ENCODE measurements at regions not wholly inside any gene's neighbourhood (a gene's known extent, or its start where the extent isn't known, plus 50 kb on each side); places are given as distances from the start of the nearest gene placed in this dataset.
A peak's percentile ranks its signal among the peaks of the same experiment; 100 is the strongest.
"Not testable (repeated sequence)": the region's sequence is repeated elsewhere in the genome, so short reads cannot be mapped to it uniquely, and the experiment has no call there.

DNA sequence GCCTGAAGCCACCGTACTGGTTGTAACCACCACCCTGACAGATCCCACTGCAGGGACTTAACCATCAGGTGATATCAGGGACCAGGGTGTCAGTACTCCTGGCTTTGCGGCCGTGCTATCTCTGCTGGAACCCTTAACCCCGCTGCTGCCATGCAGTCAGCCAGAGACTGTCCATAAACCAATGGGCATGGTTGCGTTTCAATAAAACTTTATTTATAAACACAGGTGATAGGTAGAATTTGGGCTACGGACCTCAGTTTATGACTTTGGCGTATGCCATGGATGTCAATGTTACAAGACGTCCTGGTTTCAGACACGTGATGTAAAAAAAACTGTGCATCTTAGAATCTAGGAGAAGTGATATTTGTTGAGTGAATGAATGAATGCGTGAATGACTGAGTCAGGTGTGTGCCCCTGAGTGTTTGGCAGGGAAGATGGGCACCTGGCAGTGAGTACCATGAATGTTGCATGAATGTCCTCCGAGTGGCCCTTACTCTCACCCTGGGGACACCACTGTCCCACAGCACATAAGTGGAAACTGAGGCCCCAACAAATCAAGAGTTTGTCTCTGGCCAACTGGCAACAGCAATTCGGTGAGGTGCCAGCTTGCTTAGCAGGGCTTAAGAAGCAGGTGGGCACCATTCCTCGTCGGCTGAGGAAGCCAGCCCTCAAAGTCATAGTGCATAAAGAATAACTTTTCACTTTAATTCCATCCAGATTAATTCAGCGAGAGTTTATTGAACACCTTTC is 64.0 kb upstream of the APCDD1L start:
- FAIRE-seq = no peak

GRCh38 chr20:58577871-58578598 is 62.8 kb upstream of the APCDD1L start:
- no peak for FAIRE-seq

DNA sequence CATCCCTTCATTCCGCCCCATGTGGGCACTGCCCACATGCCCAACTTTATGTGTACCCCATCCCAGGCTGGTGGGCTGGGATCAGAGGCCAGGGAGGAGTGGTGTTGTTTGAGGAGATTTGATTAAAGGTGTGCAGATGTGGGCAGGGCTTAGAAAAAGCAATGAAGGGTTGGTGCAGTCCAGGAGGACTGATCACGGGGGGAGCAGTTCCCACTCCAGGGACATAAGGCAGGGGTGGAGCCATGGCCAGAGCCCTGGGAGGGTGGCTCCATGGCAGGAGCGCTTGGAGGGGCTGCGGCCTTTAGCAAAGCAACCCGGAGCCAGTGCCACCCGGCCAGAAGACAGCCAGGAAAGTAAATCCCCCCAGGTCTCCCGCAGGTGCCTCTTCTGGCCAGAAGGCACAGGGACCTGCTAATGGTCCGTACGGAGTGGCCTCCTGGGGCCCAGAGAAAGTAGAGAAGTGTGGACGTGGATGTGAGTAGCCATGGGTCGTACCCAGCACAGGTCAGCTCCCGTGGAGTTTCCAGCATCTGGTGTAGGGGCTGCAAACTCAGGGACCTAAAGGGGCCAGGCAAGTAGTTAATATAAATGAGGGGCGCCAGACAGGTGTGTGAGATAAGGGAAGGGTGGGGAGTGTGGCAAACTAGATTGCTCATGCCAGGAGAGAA is 62.1 kb upstream of the APCDD1L start:
- no peak for FAIRE-seq

DNA sequence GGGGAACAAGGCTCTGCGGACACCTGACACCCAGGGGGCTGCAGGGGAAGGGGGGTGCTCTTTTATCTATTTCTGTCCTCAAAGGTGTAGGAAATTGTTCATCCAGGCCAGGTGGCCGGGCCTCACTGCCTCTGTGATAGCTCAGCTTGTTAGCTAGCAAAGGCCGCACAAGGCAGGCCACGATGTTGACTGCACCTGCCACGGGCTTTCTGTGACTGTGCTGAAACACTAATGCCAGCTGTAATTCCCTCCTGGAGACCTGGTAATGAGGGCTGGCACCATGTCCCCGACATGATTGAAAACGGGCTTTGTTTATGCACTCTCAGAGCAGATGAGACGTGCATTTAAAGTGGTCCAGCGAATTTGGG is 61.4 kb upstream of the APCDD1L start:
- FAIRE-seq = peak; percentile 81

GRCh38 chr20:58575776-58576602 is 60.8 kb upstream of the APCDD1L start:
- FAIRE-seq = no peak

DNA sequence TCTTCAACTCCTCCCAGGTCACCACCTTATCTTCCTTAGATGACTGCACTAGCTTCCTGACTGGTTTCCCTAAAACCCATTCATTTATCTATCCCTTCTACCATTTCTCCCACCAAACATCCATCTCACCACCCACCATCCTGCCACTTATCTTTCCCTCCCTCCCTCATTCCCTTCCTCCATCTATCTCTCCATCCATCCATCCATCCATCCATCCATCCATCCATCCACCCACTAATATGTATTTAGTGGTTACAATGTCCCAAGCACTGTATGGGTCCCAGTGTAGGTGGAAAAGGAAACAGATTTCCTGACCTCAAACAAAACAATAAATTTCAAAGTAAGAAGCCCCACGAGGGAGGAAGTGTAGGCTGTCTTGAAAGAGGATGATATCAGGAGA is 59.3 kb upstream of the APCDD1L start:
- no peak for FAIRE-seq

- FAIRE-seq = no peak
Observed at GRCh38 chr20:58573986-58574385, 58.8 kb upstream of the APCDD1L start.

GRCh38 chr20:58573257-58573656 is 58.1 kb upstream of the APCDD1L start:
- FAIRE-seq = no peak

DNA sequence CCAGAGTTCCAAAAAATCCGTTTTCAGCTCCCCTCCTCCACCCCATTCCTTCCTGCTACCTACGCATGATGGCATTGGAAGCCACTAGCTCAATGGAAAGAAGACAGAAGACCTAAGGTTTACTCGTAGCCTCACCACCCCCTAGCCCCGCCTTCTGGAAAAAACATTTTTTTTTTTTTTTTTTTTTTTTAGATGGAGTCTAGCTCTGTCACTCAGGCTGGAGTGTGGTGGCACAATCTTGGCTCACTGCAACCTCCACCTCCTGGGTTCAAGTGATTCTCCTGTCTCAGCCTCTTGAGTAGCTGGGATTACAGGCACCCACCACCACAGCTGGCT is 57.2 kb upstream of the APCDD1L start:
- not testable (repeated sequence) for FAIRE-seq

DNA sequence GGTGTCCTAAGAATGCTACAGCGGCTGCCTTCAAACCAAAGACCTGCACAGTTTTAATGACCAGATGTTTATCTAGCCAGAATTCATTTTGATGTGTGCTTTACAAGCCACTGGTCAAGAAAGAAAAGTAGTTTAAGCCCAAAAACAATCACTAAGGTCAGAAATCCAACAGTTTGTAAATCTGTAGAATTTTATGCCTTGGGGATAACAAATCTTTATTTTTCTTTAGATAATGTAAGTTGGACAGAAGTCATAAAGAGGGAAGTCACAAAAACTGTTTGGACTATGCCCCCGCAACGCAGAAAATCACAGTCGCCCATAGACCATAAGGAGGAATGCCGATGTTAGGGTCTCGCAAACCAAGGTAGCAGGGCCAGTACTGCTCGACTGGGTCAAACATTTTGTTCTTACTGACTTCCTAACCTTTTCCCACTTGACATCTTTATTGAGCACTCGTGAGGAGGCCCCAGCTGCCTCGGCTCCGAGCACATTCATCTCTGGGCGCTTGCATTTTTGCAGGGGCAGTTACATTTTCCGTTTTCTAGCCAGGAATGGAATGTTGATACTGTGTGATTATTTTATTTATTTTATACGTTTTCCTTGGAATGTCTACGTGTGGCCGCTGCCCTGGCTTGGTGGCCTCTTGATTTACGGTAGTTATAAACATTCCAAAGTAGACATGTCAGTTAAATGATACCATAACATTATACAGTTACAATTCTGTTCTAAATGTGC is 56.7 kb upstream of the APCDD1L start:
- no peak for FAIRE-seq

DNA sequence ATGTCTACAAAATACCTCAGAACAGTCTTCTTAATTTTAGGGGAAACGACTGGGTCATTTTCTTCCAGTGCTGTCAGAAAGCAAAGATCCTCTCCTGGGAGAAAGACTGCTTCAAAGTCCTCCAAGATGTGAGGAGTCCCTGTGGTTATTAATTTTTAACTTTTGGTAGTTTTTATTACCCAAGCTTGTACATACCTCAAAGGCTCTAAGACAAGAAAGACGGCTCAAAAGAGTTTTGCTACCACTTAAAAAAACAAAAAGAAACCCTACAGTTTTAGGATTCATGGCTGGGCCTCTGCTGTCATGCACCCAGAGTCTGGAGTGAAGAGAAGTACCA is 56.1 kb upstream of the APCDD1L start:
- FAIRE-seq = no peak

DNA sequence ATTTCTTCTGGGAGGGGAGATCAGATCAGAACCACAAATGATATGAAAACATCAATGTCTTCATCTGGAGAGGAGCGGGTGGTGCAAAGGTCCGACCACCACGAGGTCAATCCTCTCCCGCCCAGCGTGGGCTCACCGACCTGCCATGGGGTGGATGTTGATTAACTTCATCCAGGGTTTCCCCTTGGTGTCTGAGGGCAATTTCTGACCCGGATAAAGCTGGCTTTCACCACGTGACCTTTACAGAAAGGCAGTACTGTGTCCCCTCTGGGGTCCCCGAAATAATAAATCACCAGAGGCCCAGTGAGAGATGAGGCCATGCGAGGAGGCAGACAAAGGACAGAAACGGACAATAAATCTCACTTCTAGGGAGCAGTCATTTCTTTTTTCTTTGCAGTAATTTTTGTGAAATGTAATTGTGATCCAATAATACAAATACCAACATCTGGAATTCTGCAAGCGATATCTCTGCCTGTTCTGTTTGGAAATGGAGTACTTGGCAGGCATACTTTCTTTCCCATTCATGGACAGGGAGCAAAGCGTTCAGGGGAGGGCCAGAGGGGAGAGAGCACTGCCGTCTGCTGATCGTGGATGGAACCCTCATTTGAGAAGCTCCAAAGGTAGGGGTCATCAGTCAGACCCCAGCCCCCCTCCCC is 55.1 kb upstream of the APCDD1L start:
- no peak for FAIRE-seq

GRCh38 chr20:58569241-58570125 is 54.3 kb upstream of the APCDD1L start:
- no peak for FAIRE-seq

- no peak for FAIRE-seq
Observed at GRCh38 chr20:58568483-58569240, 53.5 kb upstream of the APCDD1L start.

DNA sequence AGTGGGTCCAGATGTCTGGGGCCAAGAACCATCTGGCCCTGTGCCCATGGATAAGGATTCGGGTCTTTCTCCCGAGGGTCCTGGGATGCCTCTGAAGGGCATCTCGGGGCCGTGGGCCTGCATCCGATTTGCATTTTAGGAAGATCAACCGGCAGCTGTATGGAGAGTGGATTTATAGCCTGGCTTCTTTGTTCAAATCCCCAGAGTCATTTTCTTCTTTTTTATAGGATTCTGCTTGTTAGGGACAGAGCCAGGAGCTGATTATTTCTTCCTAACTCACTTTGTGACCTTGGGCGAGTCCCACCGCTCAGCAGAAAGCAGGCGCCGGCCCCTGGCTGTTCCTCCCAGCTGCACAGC is 52.9 kb upstream of the APCDD1L start:
- no peak for FAIRE-seq

GRCh38 chr20:58567437-58567836 is 52.2 kb upstream of the APCDD1L start:
- no peak for FAIRE-seq

DNA sequence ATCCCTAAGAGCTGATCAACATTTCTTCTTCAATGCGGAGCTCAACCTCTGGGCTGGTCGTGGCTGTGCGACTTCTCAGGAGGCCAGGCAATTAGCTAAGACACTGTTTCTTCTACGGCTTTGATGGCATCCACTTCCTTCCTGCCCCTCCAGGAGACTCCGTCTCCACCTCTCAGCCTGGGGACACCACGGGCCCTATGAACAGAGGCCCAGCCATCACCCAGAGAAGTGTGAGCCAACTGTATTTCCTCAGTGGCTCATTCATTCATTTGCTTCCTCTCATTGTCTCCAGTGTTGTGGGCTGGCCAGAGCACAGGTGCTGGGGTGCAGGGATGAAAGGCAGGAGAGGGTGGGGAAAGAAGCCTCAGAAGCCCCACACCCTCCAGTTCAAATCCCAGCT is 51.8 kb upstream of the APCDD1L start:
- no peak for FAIRE-seq

DNA sequence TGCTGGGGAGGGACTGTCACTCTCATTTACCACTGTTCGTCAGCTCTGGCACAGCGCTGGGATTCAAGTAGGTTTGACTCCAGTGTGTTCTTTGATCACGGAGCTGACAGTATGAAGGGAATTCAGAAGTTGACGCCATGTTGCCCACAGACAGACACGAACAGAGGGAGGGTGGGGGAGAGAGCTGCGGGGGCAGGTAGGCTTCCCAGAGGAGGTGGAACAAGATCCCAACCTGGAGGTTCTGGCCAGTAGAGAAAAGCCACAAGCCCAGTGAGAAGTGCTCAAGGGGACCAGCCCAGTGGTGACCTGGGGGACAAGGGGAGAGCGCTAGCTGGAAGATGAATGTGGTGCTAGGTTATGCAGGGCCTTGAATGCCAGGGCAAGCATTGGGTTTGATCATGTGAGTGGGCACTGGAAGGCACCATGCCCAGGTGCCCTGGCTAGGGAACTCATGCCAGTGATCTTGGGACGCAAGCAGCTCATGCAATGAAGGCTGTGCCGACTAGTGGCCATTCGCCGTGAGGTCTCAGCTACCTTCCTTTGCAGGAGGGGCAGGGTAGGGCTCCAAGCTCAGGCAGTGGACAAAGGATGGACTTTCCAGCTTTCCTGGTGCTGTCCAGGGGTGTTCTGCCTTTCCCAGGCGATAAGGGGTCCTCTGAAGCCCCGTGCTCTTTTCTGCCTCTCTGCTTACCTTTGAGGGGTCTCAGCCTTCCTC is 50.4 kb upstream of the APCDD1L start:
- FAIRE-seq = no peak

All from islet of Langerhans (tissue), 1 donor.